Loucy (cell line): ENCODE measurements at regions not wholly inside any gene's neighbourhood (a gene's known extent, or its start where the extent isn't known, plus 50 kb on each side); places are given as distances from the start of the nearest gene placed in this dataset.

Experiments
- H2AFZ ChIP-seq: fragments of 200-600 bp; sonication (generic); 2 replicates; pipeline ENCODE4 v1.6.0; 2016; ENCODE audit warnings: antibody characterized with exemption, mild to moderate bottlenecking, low read length, moderate library complexity
- H3F3A ChIP-seq: fragments of 200-600 bp; 2 replicates; pipeline ENCODE4 v1.6.0; 2016; ENCODE audit warnings: antibody characterized with exemption, low read depth, mild to moderate bottlenecking
- H3K27me3 ChIP-seq: fragments of 200-600 bp; sonication (generic); 2 replicates; pipeline ENCODE4 v1.6.1; 2014; ENCODE audit warnings: low read length, mild to moderate bottlenecking; ENCODE audit not compliant: insufficient read depth, poor library complexity, severe bottlenecking
- H3K36me3 ChIP-seq: fragments of 200-600 bp; sonication (generic); 2 replicates; pipeline ENCODE4 v1.6.1; 2016; ENCODE audit warnings: low read length; ENCODE audit not compliant: insufficient read depth
- H3K4me1 ChIP-seq: fragments of 200-600 bp; sonication (generic); 2 replicates; pipeline ENCODE4 v1.5.1; 2014; ENCODE audit warnings: low read length, mild to moderate bottlenecking; ENCODE audit not compliant: insufficient read depth, poor library complexity, severe bottlenecking
- H3K4me2 ChIP-seq: fragments of 200-600 bp; sonication (generic); 2 replicates; pipeline ENCODE4 v1.6.0; 2014; ENCODE audit warnings: antibody characterized with exemption, low read length, low read depth, mild to moderate bottlenecking; ENCODE audit not compliant: poor library complexity, severe bottlenecking
- H3K4me3 ChIP-seq: fragments of 200-600 bp; sonication (generic); 2 replicates; pipeline ENCODE4 v1.5.1; 2014; ENCODE audit warnings: low read length, mild to moderate bottlenecking, mixed read lengths; ENCODE audit not compliant: poor library complexity, severe bottlenecking
- H3K79me2 ChIP-seq: fragments of 200-600 bp; sonication (generic); 2 replicates; pipeline ENCODE4 v1.6.1; 2014; ENCODE audit warnings: low read length; ENCODE audit not compliant: insufficient read depth
- H3K9ac ChIP-seq: fragments of 200-600 bp; sonication (generic); 2 replicates; pipeline ENCODE4 v1.6.0; 2014; ENCODE audit warnings: mild to moderate bottlenecking, low read depth, low read length, moderate library complexity; ENCODE audit not compliant: poor library complexity, severe bottlenecking
- H3K9me2 ChIP-seq: fragments of 200-600 bp; sonication (generic); replicated peaks from 2 replicates; pipeline ENCODE4 v1.6.1; 2016; ENCODE audit warnings: low read depth, low read length, mixed read lengths
- H3K9me3 ChIP-seq: fragments of 200-600 bp; sonication (generic); 2 replicates; pipeline ENCODE4 v1.6.1; 2014; ENCODE audit warnings: mild to moderate bottlenecking, antibody characterized with exemption, low read length, low read depth; ENCODE audit not compliant: insufficient read depth
- H4K20me1 ChIP-seq: fragments of 200-600 bp; sonication (generic); 2 replicates; pipeline ENCODE4 v1.6.0; 2014; ENCODE audit warnings: antibody characterized with exemption, low read length, mild to moderate bottlenecking; ENCODE audit not compliant: insufficient read depth, poor library complexity, severe bottlenecking
- EZH2phosphoT487 ChIP-seq: fragments of 200-600 bp; IDR thresholded peaks from 2 replicates; pipeline ENCODE4 v1.6.1; 2018; ENCODE audit warnings: antibody characterized with exemption, mild to moderate bottlenecking, moderate library complexity, borderline replicate concordance
- TF ChIP-seq, protein P1 (sequence below): fragments of 200-600 bp; sonication (generic); conservative IDR thresholded peaks from 2 replicates; pipeline ENCODE4 v1.5.1; 2014; ENCODE audit warnings: mild to moderate bottlenecking, antibody characterized with exemption, low read length

DNA sequence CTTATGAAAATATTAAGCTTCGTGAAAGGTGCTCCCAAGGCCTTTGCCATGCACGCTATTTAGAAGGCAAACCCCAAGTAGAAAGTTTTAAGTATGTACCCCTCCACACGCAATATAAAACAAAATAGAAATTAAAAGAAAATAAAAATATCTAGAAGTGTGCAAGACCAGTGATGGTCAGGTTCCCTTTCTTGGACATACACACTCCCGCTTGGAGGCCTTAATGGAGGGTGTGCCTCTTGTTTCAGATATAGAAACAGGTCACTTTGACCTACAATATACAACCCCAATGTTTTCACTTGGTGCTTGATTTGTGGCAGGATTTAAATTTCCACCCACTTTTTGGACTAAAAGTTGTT lies 127.4 kb upstream of the STC2 start:
- H3K27me3 ChIP-seq: no peaks in the 10 kb centered on the region
- H3K4me1 ChIP-seq: peaks cover 15% of the 10 kb centered on the region
- H3K79me2 ChIP-seq: no peaks in the 10 kb centered on the region
- TF ChIP-seq EZH2phosphoT487: no peak
- TF ChIP-seq, protein P1, sequence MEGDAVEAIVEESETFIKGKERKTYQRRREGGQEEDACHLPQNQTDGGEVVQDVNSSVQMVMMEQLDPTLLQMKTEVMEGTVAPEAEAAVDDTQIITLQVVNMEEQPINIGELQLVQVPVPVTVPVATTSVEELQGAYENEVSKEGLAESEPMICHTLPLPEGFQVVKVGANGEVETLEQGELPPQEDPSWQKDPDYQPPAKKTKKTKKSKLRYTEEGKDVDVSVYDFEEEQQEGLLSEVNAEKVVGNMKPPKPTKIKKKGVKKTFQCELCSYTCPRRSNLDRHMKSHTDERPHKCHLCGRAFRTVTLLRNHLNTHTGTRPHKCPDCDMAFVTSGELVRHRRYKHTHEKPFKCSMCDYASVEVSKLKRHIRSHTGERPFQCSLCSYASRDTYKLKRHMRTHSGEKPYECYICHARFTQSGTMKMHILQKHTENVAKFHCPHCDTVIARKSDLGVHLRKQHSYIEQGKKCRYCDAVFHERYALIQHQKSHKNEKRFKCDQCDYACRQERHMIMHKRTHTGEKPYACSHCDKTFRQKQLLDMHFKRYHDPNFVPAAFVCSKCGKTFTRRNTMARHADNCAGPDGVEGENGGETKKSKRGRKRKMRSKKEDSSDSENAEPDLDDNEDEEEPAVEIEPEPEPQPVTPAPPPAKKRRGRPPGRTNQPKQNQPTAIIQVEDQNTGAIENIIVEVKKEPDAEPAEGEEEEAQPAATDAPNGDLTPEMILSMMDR: no peak
- H2AFZ ChIP-seq: no peak overlapping the region
- H3K36me3 ChIP-seq: no peaks in the 10 kb centered on the region
- no peaks in the 10 kb centered on the region for H3K9me2 ChIP-seq
- H3F3A ChIP-seq: no peaks in the 10 kb centered on the region; the same call in 1 of the 2 replicates
- no peaks in the 10 kb centered on the region for H3K9me3 ChIP-seq
- no peaks in the 10 kb centered on the region for H4K20me1 ChIP-seq
- H3K4me3 ChIP-seq: no peak overlapping the region
- H3K9ac ChIP-seq: no peak overlapping the region
- no peak overlapping the region for H3K4me2 ChIP-seq

DNA sequence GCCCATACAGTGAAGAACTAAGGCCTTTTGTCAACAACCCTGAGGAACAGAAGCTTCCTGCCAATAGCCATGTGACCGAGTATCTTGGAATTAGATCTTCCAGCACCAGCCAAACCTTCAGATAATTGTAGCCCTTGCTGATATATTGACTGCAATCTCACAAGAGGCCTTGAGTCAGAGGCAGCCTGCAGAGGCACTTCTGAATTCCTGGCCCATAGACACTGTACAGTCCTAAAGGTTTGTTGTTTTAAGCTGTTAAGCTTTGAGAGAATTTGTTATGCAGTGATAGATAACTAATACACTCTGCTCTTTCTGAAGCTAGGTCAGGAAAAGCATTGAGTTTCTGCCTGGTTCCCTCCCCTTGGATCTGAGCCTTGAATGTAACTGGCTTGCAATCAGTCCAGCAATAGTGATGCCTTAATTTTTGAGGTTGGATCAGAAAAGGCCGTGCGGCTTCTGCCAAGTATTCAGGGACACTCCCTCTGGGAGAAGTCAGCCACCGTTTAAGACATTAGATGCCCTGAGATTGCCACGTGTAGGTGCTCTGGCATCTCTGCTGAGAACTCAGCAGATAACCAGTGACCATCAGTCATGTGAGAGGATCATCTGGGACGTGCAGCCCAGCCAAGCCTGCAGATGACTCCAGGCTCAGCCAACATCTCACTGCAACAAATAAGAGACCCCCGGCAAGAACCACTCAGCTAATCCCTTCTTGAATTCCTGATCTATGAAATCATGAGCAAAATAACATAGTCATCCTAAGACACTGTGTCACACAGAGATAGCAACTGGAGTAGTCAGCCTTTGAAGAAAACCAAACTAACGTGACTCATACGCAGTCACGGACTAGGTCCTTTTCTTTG lies 126.8 kb upstream of the STC2 start:
- H4K20me1 ChIP-seq: no peaks in the 10 kb centered on the region
- no peaks in the 10 kb centered on the region; the same call in 1 of the 2 replicates for H3F3A ChIP-seq
- H3K4me1 ChIP-seq: peaks cover 15% of the 10 kb centered on the region
- no peaks in the 10 kb centered on the region for H3K27me3 ChIP-seq
- no peak overlapping the region for H3K9ac ChIP-seq
- no peak overlapping the region for H2AFZ ChIP-seq
- H3K4me2 ChIP-seq: no peak overlapping the region
- no peaks in the 10 kb centered on the region for H3K9me3 ChIP-seq
- H3K79me2 ChIP-seq: no peaks in the 10 kb centered on the region
- H3K9me2 ChIP-seq: no peaks in the 10 kb centered on the region
- H3K36me3 ChIP-seq: no peaks in the 10 kb centered on the region
- no peak for TF ChIP-seq EZH2phosphoT487
- TF ChIP-seq, protein P1: no peak
- no peak overlapping the region for H3K4me3 ChIP-seq

DNA sequence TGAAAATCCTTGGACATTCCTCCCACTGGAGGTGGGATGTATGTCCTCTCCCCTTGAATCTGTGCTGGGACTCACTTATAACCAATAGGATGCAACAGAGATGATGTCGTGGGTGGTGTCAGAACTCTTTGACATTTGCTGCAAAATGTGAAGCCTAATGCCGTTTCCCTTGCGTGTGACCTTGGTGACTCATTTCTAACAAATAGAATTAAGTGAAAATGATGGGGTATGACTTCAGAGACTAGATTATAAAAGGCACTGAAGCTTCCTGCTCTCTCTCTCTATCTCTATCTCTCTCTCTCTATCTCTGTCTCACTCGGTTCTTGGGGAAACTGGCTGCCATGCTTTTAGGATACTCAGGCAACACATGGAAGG lies 126.1 kb upstream of the STC2 start:
- Histone ChIP-seq H3K4me1 (peaks cover 15% of the 10 kb centered on the region), H3K79me2 (no peaks in the 10 kb centered on the region), H3K9ac (no peak overlapping the region), H3K4me2 (no peak overlapping the region), H2AFZ (no peak overlapping the region), H3K27me3 (no peaks in the 10 kb centered on the region), H3K4me3 (no peak overlapping the region), H4K20me1 (no peaks in the 10 kb centered on the region), H3F3A (no peaks in the 10 kb centered on the region; the same call in 1 of the 2 replicates), H3K36me3 (no peaks in the 10 kb centered on the region), H3K9me2 (no peaks in the 10 kb centered on the region), H3K9me3 (no peaks in the 10 kb centered on the region)
- TF ChIP-seq EZH2phosphoT487: no peak
- TF ChIP-seq, protein P1: no peak
